ENCODE measurements at regions not wholly inside any gene's neighbourhood (a gene's known extent, or its start where the extent isn't known, plus 50 kb on each side); places are given as distances from the start of the nearest gene placed in this dataset.
"Not testable (repeated sequence)": the region's sequence is repeated elsewhere in the genome, so short reads cannot be mapped to it uniquely, and the experiment has no call there.

DNA sequence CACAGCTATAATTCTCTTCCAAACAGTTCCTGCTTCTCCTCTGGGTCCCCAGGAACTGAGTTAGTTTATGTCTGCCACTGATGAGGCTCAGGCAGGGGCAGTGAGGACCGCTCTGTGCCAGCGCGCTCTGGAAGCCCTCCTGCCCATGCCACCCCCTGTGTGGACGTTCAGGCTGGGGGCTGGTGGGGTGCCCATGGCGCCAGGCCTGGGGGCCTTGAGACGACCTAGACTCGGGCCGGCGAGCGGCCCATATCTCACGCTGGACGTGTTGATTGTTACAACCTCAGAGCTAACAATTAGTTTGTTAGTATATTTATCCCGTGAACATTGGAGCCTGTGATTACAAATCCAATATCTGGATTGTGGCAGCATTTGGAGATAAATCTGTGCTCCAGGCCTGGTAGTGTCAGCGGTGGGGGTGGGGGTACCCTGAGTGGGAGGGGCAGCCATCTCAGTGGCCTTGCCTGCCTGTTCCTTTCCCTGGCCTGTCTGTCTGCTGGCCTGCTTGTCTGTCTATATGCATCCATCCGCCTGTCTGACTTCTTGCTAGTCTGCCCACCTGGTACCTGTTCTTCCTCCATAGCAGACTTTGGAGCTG, 256.5 kb upstream of the MVB12B start:
- Histone ChIP-seq H3K9me3 (ENCODE audit: control insufficient read depth, insufficient read depth, low read depth, low read length) (no peaks in the 10 kb centered on the region), H3K9ac (ENCODE audit: insufficient read depth, low read length) (no peak overlapping the region), H3K4me1 (ENCODE audit: control insufficient read depth, extremely low read depth, insufficient read depth, low read length) (no peaks in the 10 kb centered on the region), H3K79me2 (ENCODE audit: control insufficient read depth, insufficient read depth, low read length) (no peaks in the 10 kb centered on the region), H3K36me3 (ENCODE audit: control insufficient read depth, insufficient read depth, low read length) (no peaks in the 10 kb centered on the region), H3K4me2 (ENCODE audit: extremely low read depth, insufficient read depth, low read length) (no peak overlapping the region), H2AFZ (ENCODE audit: low read length) (no peak overlapping the region), H4K20me1 (ENCODE audit: control insufficient read depth, extremely low read depth, insufficient read depth, low read length) (no peaks in the 10 kb centered on the region), H3K27ac (ENCODE audit: insufficient read depth, low read length) (no peak overlapping the region), H3K4me3 (replicated peaks in 1 of 4; ENCODE audit: control extremely low read depth in 1 of 4, insufficient read depth in 1 of 4, low read depth in 3 of 4, low read length in 4 of 4) (no peak overlapping the region), H3K27me3 (ENCODE audit: control insufficient read depth, insufficient read depth, low read length) (no peaks in the 10 kb centered on the region)
- no peak for DNase-seq (ENCODE audit: low read depth in 2 of 2)
- TF ChIP-seq, protein P1, sequence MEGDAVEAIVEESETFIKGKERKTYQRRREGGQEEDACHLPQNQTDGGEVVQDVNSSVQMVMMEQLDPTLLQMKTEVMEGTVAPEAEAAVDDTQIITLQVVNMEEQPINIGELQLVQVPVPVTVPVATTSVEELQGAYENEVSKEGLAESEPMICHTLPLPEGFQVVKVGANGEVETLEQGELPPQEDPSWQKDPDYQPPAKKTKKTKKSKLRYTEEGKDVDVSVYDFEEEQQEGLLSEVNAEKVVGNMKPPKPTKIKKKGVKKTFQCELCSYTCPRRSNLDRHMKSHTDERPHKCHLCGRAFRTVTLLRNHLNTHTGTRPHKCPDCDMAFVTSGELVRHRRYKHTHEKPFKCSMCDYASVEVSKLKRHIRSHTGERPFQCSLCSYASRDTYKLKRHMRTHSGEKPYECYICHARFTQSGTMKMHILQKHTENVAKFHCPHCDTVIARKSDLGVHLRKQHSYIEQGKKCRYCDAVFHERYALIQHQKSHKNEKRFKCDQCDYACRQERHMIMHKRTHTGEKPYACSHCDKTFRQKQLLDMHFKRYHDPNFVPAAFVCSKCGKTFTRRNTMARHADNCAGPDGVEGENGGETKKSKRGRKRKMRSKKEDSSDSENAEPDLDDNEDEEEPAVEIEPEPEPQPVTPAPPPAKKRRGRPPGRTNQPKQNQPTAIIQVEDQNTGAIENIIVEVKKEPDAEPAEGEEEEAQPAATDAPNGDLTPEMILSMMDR (conservative IDR thresholded peaks at IDR 0.05 in 1 of 2, IDR thresholded peaks at IDR 0.05 in 1 of 2; ENCODE audit: low read depth in 1 of 2, low read length in 2 of 2): no peak
- no peak for TF ChIP-seq EZH2 (IDR thresholded peaks at IDR 0.05; ENCODE audit: low read length, missing control alignments)

DNA sequence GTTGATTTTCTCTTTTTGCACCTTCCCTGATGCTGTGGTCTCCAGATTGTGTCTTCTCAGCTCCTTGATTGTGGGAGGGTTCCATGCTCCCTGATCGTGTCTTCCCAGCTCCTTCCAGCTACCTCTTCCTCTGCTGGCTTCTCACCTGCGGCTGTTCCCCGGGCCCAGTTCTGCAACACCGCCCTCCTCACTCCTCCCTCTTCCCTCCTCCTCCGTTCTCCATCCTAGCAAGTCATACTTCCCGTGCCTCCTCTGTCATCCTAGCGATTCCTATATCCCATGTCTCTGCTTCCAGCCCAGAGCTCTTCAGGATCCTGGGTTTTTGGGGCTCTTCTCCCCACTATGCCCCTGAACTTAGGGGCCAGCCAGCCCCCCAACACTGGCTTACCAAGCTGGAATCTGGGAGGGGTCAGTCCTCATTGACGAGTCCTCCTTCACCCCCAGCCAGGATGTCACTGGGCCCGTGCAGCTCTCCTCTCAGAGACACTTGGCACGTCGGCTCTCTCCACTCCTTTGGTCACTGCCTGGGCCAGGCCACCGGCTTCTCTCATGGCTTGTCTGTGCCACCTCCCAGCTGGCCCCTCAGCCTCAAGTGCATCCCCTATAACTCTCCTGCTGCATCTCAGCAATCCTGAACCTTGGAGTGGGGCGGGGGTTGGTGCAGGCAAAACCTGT, 255.4 kb upstream of the MVB12B start:
- Histone ChIP-seq H3K27ac (ENCODE audit: insufficient read depth, low read length) (no peak overlapping the region), H3K9ac (ENCODE audit: insufficient read depth, low read length) (no peak overlapping the region), H4K20me1 (ENCODE audit: control insufficient read depth, extremely low read depth, insufficient read depth, low read length) (no peaks in the 10 kb centered on the region), H3K36me3 (ENCODE audit: control insufficient read depth, insufficient read depth, low read length) (no peaks in the 10 kb centered on the region), H3K79me2 (ENCODE audit: control insufficient read depth, insufficient read depth, low read length) (no peaks in the 10 kb centered on the region), H2AFZ (ENCODE audit: low read length) (no peak overlapping the region), H3K9me3 (ENCODE audit: control insufficient read depth, insufficient read depth, low read depth, low read length) (no peaks in the 10 kb centered on the region), H3K4me2 (ENCODE audit: extremely low read depth, insufficient read depth, low read length) (no peak overlapping the region), H3K4me1 (ENCODE audit: control insufficient read depth, extremely low read depth, insufficient read depth, low read length) (no peaks in the 10 kb centered on the region), H3K4me3 (replicated peaks in 1 of 4; ENCODE audit: control extremely low read depth in 1 of 4, insufficient read depth in 1 of 4, low read depth in 3 of 4, low read length in 4 of 4) (no peak overlapping the region), H3K27me3 (ENCODE audit: control insufficient read depth, insufficient read depth, low read length) (no peaks in the 10 kb centered on the region)
- TF ChIP-seq, protein P1 (conservative IDR thresholded peaks at IDR 0.05 in 1 of 2, IDR thresholded peaks at IDR 0.05 in 1 of 2; ENCODE audit: low read depth in 1 of 2, low read length in 2 of 2): no peak
- no peak for TF ChIP-seq EZH2 (IDR thresholded peaks at IDR 0.05; ENCODE audit: low read length, missing control alignments)
- no peak for DNase-seq (ENCODE audit: low read depth in 2 of 2)

DNA sequence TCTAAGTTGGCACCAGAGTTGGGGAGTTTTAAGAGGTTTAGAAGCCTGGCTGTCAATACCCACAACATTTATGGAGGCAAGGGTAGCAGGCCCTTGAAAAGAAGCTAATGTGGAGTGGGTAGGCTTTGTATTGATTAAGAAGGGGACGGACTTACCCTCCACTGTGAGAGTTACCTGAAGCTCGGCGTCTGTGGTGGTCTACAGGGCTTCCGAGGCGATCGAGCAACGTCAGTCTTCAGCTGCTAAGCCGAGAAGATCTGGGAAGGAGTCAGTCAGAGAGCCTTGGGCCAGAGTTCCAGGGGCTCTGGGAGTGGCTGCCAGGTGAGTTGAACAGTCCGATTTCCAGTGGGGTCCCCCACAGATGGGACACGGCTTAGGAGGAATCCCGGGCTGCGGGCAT, 249.0 kb upstream of the MVB12B start:
- not testable (repeated sequence) for H3K27me3 ChIP-seq (ENCODE audit: control insufficient read depth, insufficient read depth, low read length); H3K4me1 ChIP-seq (ENCODE audit: control insufficient read depth, extremely low read depth, insufficient read depth, low read length); DNase-seq (ENCODE audit: low read depth in 2 of 2); H3K79me2 ChIP-seq (ENCODE audit: control insufficient read depth, insufficient read depth, low read length); H3K9ac ChIP-seq (ENCODE audit: insufficient read depth, low read length); H3K27ac ChIP-seq (ENCODE audit: insufficient read depth, low read length); H3K4me2 ChIP-seq (ENCODE audit: extremely low read depth, insufficient read depth, low read length); H4K20me1 ChIP-seq (ENCODE audit: control insufficient read depth, extremely low read depth, insufficient read depth, low read length); H3K36me3 ChIP-seq (ENCODE audit: control insufficient read depth, insufficient read depth, low read length); H2AFZ ChIP-seq (ENCODE audit: low read length); H3K4me3 ChIP-seq (replicated peaks in 1 of 4; ENCODE audit: control extremely low read depth in 1 of 4, insufficient read depth in 1 of 4, low read depth in 3 of 4, low read length in 4 of 4); H3K9me3 ChIP-seq (ENCODE audit: control insufficient read depth, insufficient read depth, low read depth, low read length)

All from fibroblast of lung (primary cell).